ENCODE measurements at regions not wholly inside any gene's neighbourhood (a gene's known extent, or its start where the extent isn't known, plus 50 kb on each side); places are given as distances from the start of the nearest gene placed in this dataset.

- TF ChIP-seq, protein P1, sequence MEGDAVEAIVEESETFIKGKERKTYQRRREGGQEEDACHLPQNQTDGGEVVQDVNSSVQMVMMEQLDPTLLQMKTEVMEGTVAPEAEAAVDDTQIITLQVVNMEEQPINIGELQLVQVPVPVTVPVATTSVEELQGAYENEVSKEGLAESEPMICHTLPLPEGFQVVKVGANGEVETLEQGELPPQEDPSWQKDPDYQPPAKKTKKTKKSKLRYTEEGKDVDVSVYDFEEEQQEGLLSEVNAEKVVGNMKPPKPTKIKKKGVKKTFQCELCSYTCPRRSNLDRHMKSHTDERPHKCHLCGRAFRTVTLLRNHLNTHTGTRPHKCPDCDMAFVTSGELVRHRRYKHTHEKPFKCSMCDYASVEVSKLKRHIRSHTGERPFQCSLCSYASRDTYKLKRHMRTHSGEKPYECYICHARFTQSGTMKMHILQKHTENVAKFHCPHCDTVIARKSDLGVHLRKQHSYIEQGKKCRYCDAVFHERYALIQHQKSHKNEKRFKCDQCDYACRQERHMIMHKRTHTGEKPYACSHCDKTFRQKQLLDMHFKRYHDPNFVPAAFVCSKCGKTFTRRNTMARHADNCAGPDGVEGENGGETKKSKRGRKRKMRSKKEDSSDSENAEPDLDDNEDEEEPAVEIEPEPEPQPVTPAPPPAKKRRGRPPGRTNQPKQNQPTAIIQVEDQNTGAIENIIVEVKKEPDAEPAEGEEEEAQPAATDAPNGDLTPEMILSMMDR (IDR thresholded peaks at IDR 0.05), result no peak
- TF ChIP-seq POLR2A (IDR thresholded peaks at IDR 0.05), result no peak
- TF ChIP-seq EP300 (IDR thresholded peaks at IDR 0.05), result no peak
Measured at GRCh38 chr18:25827961-25828561, 262.4 kb downstream of the SS18 start.

Data from ovary (tissue), 3 donors.